B cell (primary cell): ENCODE measurements at regions not wholly inside any gene's neighbourhood (a gene's known extent, or its start where the extent isn't known, plus 50 kb on each side); places are given as distances from the start of the nearest gene placed in this dataset.

Source experiments
- ATAC-seq: fragments of 200-7000 bp; cut with Tn5 transposase; one replicate; pipeline ENCODE4 v1.10.0; 2021; ENCODE audit warnings: low read depth, mild to moderate bottlenecking, moderate number of reproducible peaks, moderate library complexity
- CTCF ChIA-PET: fragments of 350-600 bp; sonication (Branson Sonifier 250); formaldehyde crosslinking; loops from one replicate; lab custom pipeline; 2021; ENCODE audit warnings: antibody characterized with exemption, inconsistent platforms; lab: Charles Lee
- POLR2A ChIA-PET: fragments of 350-600 bp; sonication (Branson Sonifier 250); formaldehyde crosslinking; loops from one replicate; lab custom pipeline; 2021; ENCODE audit warnings: antibody characterized with exemption; lab: Charles Lee
- DNase-seq: peaks from one replicate; pipeline ENCODE4 v3.0.0; 2013
- H2AFZ ChIP-seq: 2 replicates; pipeline ENCODE4 v1.6.1; 2012; ENCODE audit warnings: mild to moderate bottlenecking, low read depth, low read length; ENCODE audit not compliant: insufficient read depth, poor library complexity, severe bottlenecking
- H3K27ac ChIP-seq, 2 donors: 1 replicate in 1 of 2; 2 replicates in 1 of 2; pipeline ENCODE4 v1.5.1; 2012 to 2013; ENCODE audit warnings: low read length in 2 of 2, mild to moderate bottlenecking in 2 of 2, moderate library complexity in 1 of 2
- H3K27me3 ChIP-seq, 4 experiments: fragments of 200-600 bp in 1 of 4; sonication (generic) in 1 of 4; replicated peaks in 1 of 4; 1 replicate in 2 of 4; 2 replicates in 2 of 4; pipeline versions ENCODE4 v1.6.1 to v1.7.0; 2013 to 2016; ENCODE audit warnings: low read length in 3 of 4, mild to moderate bottlenecking in 2 of 4, mixed read lengths in 1 of 4, moderate library complexity in 1 of 4; ENCODE audit not compliant: insufficient read depth in 4 of 4, control insufficient read depth in 3 of 4; ENCODE audit errors: control extremely low read depth in 1 of 4
- H3K36me3 ChIP-seq, 2 experiments: replicated peaks in 1 of 2; 1 replicate in 1 of 2; 2 replicates in 1 of 2; pipeline versions ENCODE4 v1.6.1 to v1.7.1; 2013; ENCODE audit warnings: low read length in 1 of 2; ENCODE audit not compliant: insufficient read depth in 2 of 2, control insufficient read depth in 1 of 2; ENCODE audit errors: control extremely low read depth in 1 of 2, extremely low read depth in 1 of 2
- H3K4me1 ChIP-seq, 2 donors: fragments of 200-600 bp in 1 of 2; sonication (generic) in 1 of 2; 1 replicate in 1 of 2; 2 replicates in 1 of 2; pipeline versions ENCODE4 v1.5.1 to v1.6.1; 2013 to 2017; ENCODE audit warnings: low read length in 2 of 2; ENCODE audit not compliant: control insufficient read depth in 2 of 2, insufficient read depth in 2 of 2
- H3K4me2 ChIP-seq: replicated peaks from 2 replicates; pipeline ENCODE3; 2012; ENCODE audit warnings: mild to moderate bottlenecking, low read depth, low read length; ENCODE audit not compliant: poor library complexity, severe bottlenecking
- H3K4me3 ChIP-seq, 5 experiments: fragments of 200-600 bp in 1 of 5; sonication (generic) in 1 of 5; 1 replicate in 3 of 5; 2 replicates in 2 of 5; pipeline versions ENCODE4 v1.5.1 to v1.7.0; 2011 to 2016; ENCODE audit warnings: low read length in 4 of 5, mild to moderate bottlenecking in 4 of 5, low read depth in 2 of 5, control low read depth in 1 of 5, moderate library complexity in 1 of 5; ENCODE audit not compliant: insufficient read depth in 1 of 5; ENCODE audit errors: control extremely low read depth in 1 of 5, extremely low read depth in 1 of 5
- H3K79me2 ChIP-seq: fragments of 200-600 bp; sonication (generic); one replicate; pipeline ENCODE4 v1.6.0; 2016; ENCODE audit warnings: low read length; ENCODE audit not compliant: control insufficient read depth, insufficient read depth
- H3K9ac ChIP-seq: fragments of 200-600 bp; sonication (generic); 2 replicates; pipeline ENCODE4 v1.6.1; 2017; ENCODE audit warnings: mild to moderate bottlenecking, low read length, moderate library complexity
- H3K9me3 ChIP-seq, 3 donors: one replicate each; pipeline versions ENCODE4 v1.6.1 to v1.7.1; 2013; ENCODE audit warnings: low read length in 2 of 3; ENCODE audit not compliant: control insufficient read depth in 2 of 3, insufficient read depth in 1 of 3; ENCODE audit errors: control extremely low read depth in 1 of 3
- H4K20me1 ChIP-seq: 2 replicates; pipeline ENCODE4 v1.6.0; 2012; ENCODE audit warnings: mild to moderate bottlenecking, low read length; ENCODE audit not compliant: insufficient read depth, control insufficient read depth, poor library complexity, severe bottlenecking
- H3K27ac Mint-ChIP-seq: one replicate; pipeline ENCODE4 v1.8.0; 2021; ENCODE audit warnings: mixed read lengths
- H3K27me3 Mint-ChIP-seq: one replicate; pipeline ENCODE4 v1.8.0; 2021; ENCODE audit warnings: mixed read lengths
- H3K4me1 Mint-ChIP-seq: one replicate; pipeline ENCODE4 v1.8.0; 2021; ENCODE audit warnings: mixed read lengths
- H3K4me3 Mint-ChIP-seq: one replicate; pipeline ENCODE4 v1.8.0; 2021; ENCODE audit warnings: mixed read lengths
- H3K9me3 Mint-ChIP-seq: one replicate; pipeline ENCODE4 v1.8.0; 2022; ENCODE audit warnings: mixed read lengths; ENCODE audit not compliant: insufficient read depth
- EZH2 ChIP-seq: IDR thresholded peaks from 2 replicates; pipeline ENCODE4 v1.6.1; 2012; ENCODE audit warnings: borderline replicate concordance, low read depth, mild to moderate bottlenecking, moderate library complexity, low read length; ENCODE audit not compliant: insufficient read depth, poor library complexity, severe bottlenecking
- WGBS: methylation state at CpG from one replicate; pipeline ENCODE4 v1.1.5; 2013; ENCODE audit warnings: missing lambda C conversion rate; ENCODE audit not compliant: insufficient coverage; 5-methylcytosine and 5-hydroxymethylcytosine counted together
- intact Hi-C: fragments of 100-400 bp; cut with micrococcal nuclease; formaldehyde crosslinking; loops from one replicate; pipeline ENCODE4 v1.10.0; 2022
- TF ChIP-seq, protein P1 (sequence below): fragments of 200-600 bp; IDR thresholded peaks from one replicate; pipeline ENCODE4 v1.8.0; 2022; ENCODE audit warnings: antibody characterized with exemption, mild to moderate bottlenecking

- no peak overlapping the region for H3K4me2 ChIP-seq
- H3K79me2 ChIP-seq: no peaks in the 10 kb centered on the region
- peaks cover 8% of the 10 kb centered on the region for H3K27me3 Mint-ChIP-seq
- WGBS: no CpG with 5 or more reads among the region's 1 CpG
- TF ChIP-seq, protein P1, sequence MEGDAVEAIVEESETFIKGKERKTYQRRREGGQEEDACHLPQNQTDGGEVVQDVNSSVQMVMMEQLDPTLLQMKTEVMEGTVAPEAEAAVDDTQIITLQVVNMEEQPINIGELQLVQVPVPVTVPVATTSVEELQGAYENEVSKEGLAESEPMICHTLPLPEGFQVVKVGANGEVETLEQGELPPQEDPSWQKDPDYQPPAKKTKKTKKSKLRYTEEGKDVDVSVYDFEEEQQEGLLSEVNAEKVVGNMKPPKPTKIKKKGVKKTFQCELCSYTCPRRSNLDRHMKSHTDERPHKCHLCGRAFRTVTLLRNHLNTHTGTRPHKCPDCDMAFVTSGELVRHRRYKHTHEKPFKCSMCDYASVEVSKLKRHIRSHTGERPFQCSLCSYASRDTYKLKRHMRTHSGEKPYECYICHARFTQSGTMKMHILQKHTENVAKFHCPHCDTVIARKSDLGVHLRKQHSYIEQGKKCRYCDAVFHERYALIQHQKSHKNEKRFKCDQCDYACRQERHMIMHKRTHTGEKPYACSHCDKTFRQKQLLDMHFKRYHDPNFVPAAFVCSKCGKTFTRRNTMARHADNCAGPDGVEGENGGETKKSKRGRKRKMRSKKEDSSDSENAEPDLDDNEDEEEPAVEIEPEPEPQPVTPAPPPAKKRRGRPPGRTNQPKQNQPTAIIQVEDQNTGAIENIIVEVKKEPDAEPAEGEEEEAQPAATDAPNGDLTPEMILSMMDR: no peak
- TF ChIP-seq EZH2: no peak
- peaks cover 0 to 5% (median 0%) of the 10 kb centered on the region in 3 donors for H3K9me3 ChIP-seq
- no peak overlapping the region for H3K4me3 ChIP-seq
- no peak for ATAC-seq
- H3K27ac Mint-ChIP-seq: no peak overlapping the region
- H4K20me1 ChIP-seq: no peaks in the 10 kb centered on the region
- no peak overlapping the region for H3K9ac ChIP-seq
- H3K4me1 ChIP-seq: no peaks in the 10 kb centered on the region
- no peaks in the 10 kb centered on the region for H3K36me3 ChIP-seq
- H3K27me3 ChIP-seq: peaks cover 0 to 4% (median 0%) of the 10 kb centered on the region in 4 experiments
- POLR2A ChIA-PET: no interaction called here
- CTCF ChIA-PET: interaction anchor here (0.6 kb wide), 1 partner anchor 134 kb away, joined by 3 read pairs; no protein-coding TSS in a partner anchor
- DNase-seq: no peak
- no peak overlapping the region for H2AFZ ChIP-seq
- intact Hi-C loops: no loop called here
- H3K9me3 Mint-ChIP-seq: no peaks in the 10 kb centered on the region
- no peaks in the 10 kb centered on the region for H3K4me1 Mint-ChIP-seq
- H3K4me3 Mint-ChIP-seq: no peak overlapping the region
- H3K27ac ChIP-seq: no peak overlapping the region
These were observed 148.1 kb upstream of the SERPINE2 start for GRCh38 chr2:224187220-224187619.

- Mint-ChIP-seq H3K4me1 (no peaks in the 10 kb centered on the region), H3K27me3 (peaks cover 11% of the 10 kb centered on the region), H3K9me3 (no peaks in the 10 kb centered on the region), H3K4me3 (no peak overlapping the region), H3K27ac (no peak overlapping the region)
- Histone ChIP-seq H3K4me2 (no peak overlapping the region), H3K9me3 (peaks cover 0 to 5% (median 0%) of the 10 kb centered on the region in 3 donors), H4K20me1 (no peaks in the 10 kb centered on the region), H3K4me1 (no peaks in the 10 kb centered on the region), H3K79me2 (no peaks in the 10 kb centered on the region), H2AFZ (no peak overlapping the region), H3K4me3 (no peak overlapping the region), H3K27ac (no peak overlapping the region), H3K36me3 (no peaks in the 10 kb centered on the region), H3K9ac (no peak overlapping the region), H3K27me3 (no peaks in the 10 kb centered on the region)
- no peak for ATAC-seq
- WGBS: no CpG with 5 or more reads among the region's 4 CpGs
- no peak for TF ChIP-seq EZH2
- TF ChIP-seq, protein P1: no peak
- intact Hi-C loops: no loop called here
- ChIA-PET CTCF (no interaction called here), POLR2A (no interaction called here)
- DNase-seq: no peak
These were observed 146.0 kb upstream of the SERPINE2 start for GRCh38 chr2:224185023-224185601.
